Left kidney (tissue), 1 donor: ENCODE measurements at regions not wholly inside any gene's neighbourhood (a gene's known extent, or its start where the extent isn't known, plus 50 kb on each side); places are given as distances from the start of the nearest gene placed in this dataset.
A peak's percentile ranks its signal among the peaks of the same experiment; 100 is the strongest.

Source experiments
- DNase-seq: peaks from one replicate; pipeline ENCODE4 v3.0.0-alpha.2; 2013

DNA sequence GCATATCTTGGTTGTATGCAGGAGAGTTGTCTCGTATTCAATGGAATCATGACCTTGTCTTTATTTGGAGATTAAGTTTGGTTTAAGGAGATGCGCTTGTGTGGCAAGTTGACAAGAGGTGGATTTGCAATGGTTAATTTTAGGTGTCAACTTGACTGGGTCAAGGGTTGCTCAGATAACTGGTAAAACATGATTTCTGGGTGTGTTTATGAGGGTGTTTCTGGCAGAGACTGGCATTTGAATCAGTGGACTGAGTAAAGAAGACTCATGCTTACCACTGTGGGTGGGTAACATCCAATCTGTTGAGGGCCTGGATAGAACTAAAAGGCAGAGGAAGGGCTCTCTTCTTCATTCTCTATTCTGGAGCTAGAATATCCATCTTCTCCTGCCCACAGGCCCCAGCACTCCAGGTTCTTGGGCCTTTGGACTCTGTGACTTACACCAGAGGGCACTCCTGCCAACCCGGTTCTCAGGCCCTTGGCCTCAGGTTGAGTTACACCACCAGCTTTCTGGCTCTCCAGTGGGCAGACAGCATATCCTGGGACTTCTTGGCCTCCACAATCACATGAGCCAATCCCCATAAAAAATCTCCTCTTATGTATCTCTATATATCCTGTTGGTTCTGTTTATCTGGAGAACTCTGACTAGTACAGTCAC is 141.5 kb upstream of the ARID2 start:
- DNase-seq = no peak

DNA sequence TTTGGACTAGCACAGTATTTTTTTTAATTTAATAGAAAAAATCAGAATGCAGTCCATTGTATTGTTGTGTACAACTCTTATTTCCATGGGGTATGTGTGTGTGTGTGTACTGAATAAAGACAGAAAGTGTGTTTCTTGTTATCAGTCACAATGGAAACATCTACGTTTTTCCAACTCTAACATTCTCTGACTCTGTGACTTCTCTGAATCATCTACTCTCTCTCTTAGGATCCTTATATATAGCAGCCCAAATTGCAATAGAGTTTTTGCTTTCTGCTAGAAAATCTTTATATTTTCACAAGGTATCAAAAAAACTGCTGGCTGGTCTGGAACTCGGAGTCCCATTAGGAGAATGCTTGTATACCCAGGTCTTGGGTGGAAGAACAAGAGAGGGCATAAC is 138.9 kb upstream of the ARID2 start:
- no peak for DNase-seq

DNA sequence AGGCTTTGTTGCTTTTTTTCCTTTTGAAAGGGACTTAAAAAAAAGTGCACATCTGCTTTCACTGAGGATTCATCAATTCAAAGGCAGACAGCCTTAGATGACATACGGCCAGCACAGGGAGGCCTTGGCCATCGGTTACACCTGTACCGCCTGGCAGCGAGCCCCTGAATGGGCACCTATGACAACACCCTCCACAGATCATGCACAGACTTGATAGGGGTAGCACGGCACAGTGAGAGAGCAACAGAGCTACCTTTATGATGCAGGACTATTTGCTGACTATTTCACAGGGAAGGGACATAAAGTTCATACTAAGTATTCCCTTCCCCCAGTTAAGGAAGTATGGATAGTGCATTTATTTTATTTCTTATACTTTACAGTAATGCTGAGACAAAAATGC is 137.9 kb upstream of the ARID2 start:
- DNase-seq = no peak

DNA sequence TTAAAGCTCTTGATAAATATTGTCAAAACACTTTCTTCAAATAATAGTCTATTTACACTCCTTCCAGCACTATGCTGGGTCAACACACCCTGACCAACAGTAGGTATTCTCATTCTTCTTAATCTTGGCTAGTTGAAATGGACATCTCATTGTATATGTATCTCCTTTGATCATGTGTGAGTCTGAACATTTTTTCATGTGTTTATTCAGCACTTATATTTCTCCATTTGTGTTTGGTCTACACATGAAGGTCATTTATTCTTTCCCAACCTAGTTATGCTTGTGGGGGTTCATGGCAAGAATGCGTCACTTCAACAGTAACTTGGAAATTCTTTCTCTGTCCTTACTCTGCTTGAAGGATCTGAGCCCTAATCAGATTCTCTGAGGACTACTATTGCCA is 133.1 kb upstream of the ARID2 start:
- DNase-seq = no peak

DNA sequence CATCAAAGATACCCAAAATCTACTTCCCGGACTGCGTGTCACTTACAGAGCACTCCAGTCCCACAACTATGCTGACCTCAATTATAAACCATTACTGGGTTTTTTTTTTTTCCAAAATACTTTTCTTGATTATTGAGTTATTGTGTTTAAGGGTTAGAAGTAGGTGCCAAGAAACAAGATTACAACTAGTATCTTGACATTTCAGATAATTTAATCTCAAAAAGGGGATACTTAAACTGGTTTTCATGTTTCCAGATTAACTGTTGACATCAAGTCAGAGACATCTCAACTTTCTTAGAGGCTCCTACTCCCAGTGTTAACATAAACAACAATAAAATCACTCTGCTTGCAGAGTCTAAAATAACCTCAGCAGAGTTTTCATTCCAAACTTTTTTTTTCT is 131.2 kb upstream of the ARID2 start:
- no peak for DNase-seq

DNA sequence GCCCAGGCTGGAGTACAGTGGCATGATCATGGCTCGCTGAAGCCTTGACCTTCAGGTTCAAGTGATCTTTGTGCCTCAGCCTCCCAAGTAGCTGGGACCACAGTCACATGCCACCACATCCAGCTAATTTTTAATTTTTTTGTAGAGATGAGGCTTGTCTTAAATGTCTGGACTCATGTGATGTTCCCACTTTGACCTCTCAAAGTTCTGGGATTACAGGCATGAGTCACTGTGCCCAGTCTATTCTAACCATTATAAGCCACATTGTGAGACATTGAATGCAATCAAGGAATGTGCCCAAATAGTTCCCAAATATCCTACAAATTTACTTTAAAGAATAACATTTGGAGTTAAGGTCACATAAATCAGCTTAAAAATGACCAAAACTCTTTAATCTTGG is 130.7 kb upstream of the ARID2 start:
- DNase-seq = no peak

DNA sequence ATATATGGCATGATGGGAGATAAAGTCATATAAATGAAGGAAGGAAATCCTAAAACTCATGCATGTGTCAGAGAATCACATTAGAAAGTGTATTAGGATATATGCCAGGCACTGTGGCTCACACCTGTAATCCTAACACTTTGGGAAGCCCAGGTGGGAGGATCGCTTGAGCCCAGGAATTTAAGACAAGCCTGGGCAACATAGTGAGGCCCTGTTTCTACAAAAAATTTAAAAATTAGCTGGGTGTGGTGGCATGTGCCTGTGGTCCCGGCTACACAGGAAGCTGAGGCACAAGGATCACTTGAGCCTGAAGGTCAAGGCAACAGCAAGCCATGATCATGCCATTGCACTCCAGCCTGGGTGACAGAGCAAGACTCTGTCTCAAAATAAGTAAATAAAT is 130.3 kb upstream of the ARID2 start:
- no peak for DNase-seq

DNA sequence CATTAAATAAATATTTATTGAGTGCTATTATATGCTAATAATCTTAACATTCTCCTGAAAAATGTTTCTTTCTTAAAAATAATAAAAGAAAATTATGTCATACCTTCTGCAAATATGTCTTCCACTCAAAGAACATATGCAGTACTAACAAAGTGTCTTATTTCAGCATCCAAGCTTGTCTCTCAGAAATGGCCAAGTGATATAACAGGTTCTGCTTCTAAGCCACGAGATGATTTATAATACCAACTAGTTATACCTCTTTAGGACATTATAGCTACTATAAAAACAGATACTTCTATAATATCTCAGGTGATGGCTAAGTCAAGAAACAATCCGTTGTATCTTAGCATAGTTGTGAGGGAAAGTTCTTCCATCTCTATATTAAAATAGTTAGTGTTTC is 128.1 kb upstream of the ARID2 start:
- DNase-seq = no peak

DNA sequence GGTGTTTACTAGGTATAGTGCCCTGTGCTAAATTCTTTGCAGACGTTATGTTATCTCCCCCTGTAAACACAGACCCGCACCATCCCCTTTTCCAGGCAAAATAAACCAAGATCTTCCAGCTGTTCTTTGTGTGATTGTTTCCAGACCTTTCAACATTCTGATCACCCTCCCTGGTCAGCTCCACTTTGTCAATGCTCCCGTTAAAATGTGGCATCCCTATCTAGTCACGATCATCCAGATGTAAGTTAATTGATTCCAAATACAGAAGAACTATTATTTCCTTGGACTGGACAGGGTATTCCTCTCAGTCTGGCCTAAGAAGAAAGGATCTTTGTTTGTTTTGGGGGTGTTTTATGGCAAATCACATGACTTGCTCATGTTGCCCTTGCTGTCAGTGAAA is 127.6 kb upstream of the ARID2 start:
- no peak for DNase-seq

DNA sequence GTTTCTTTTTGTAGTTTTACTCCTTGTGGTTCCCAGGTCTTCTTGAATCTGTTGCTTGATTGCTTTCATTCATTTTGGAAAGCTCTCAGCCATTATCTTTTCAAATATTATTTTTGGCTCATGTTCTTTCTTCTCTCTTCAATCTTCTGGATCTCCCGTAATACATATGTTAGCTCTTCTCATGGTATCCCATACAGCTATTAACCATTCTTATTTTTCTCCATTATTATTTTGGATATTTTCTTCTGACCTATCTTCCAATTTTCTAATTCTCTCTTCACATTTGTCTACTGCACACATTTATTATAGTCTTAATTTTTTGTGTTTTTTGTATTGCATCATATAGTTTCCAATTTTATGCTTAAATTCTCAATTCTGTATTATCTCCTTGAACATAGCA is 123.9 kb upstream of the ARID2 start:
- DNase-seq = no peak

DNA sequence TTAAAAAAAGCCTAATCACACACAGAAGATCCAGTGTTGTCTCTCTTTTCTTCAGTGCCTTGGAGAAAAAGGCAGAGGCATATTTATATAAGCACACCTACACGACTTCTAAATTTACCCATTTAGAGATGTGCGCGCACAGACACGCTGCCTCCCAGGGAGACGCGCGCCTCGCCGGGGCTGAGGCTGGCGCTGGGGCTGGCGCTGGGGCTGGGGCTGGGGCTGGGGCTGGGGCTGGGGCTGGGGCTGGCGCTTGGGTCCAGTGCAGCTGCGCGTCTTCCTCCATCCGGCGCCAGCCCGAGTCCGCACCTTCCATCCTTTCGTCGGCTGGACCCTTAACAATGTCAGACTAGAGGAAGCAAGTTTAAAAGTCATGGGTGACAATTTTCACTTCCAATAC is 118.4 kb upstream of the ARID2 start:
- DNase-seq = no peak

DNA sequence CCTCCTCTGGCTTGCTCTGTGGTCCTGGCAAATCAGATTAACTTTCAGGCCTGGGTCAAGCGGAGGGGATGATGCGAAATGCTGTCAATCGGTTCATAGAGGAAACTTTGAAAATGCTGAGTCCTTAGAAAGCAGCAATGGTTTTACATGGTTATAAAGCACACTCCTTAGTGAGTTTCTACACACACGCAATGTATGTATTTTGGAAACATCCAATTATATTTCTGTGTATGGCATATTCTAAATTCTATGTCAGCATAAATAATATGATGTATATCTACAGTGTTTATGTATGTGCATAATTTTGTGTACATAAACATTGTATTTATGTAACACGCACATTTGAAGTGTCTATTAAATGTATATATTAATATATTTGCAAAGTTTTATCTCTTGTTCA is 118.0 kb upstream of the ARID2 start:
- DNase-seq = no peak

DNA sequence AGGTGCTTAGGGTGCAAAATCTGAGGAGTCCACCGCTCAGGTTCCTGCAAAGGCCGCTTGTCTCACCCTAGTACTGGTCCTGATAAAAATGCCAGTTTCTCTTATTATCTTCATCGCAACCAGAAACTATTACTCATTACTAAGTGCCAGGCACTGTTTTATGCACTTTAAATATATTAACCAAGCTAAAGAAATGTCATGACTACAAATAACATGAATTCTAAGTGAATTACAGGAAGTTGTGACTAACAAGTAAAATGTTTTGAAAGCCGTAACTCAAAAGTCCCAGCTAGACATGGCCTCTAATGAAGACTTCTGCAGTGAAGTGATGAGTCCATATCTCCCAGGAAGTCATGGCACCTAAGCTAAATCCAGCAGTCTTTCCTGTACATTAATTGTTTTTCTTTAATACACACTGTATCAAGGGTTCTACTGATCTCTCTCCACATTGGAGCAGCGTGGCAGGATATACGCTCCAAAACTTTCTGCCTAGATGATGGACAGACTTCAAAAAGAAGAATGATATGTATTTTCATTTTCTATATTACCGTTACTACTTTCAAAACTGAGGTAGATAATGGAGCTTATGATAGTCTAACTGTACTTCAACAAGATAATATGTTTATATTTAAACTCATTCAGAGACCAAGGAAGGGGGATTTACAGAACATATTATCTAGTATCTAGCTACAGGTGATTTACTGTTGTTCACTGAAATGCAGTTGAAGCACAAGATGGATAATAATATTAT is 117.3 kb upstream of the ARID2 start:
- DNase-seq = no peak

DNA sequence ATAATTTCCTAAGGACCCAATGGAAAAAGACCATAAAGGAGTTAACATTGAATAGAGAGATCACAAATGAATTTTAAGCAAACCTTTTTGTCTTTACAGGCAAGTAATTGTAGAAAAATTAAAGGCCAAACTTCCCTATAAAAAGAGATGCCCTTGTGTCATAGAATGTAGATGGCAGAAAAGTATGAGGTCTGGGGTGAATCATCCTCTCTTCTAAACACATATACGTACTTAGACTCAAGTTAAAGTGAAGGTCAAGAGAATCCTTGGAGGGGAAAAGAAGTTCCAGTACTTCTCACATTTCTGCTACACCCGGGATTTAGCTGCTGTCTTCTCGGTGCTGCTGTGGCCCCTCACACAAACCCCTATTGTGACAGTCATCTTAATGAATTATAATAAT is 116.2 kb upstream of the ARID2 start:
- DNase-seq = no peak

DNA sequence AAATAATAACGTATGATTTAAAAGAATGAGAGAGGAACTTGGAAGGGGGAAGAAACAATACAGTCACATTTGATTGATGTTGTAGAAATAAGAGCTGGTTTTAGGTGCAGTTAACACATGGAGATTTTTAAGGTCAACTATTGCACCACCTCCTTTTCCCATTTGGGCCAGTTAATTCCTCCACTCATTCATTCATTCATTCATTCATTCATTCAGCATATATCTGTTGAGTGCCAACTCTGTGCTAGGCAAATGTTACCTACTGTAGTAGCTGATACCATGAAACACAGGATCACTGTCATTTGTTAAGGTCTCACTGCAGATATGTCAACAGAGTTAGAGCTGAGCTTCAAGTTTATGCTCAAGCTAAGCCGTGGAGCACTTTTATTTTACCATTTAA is 115.7 kb upstream of the ARID2 start:
- DNase-seq = no peak

DNA sequence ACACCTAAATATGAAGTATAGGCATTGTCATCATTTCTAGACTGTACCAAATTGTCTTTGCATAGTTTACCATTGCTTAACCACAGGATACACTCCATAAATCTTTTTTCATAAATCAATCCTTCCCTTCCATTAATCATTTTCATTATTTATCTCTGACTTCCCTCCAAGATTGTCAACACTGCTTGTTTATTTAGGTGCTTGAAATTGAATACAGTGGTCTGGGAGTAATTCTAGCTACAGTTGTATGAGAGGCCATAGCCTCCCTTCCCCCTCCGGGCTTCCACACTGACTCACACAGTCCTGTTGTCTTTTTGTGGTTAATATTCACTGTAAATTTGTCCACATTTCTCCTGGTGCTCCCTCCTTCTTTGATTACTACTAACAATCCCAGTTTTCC is 114.2 kb upstream of the ARID2 start:
- DNase-seq = peak; percentile 74

DNA sequence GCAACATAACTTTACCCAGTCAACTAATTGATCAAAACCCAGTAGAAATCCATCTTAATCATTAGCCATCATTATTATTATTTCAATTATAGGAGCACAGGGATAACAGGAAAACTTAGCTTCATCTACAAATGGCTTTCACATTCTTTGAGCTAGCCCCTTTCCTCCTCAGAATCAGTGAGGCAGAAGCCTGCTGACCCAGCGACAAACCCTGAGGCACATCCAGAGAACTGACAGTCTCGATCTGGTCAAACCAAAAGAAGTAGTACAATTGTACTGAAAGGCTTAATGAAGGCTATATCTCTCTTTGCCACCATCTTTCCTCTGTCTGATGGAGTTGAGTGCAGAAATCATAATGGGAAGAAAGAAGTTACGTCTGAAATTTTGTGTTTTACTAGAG is 109.8 kb upstream of the ARID2 start:
- no peak for DNase-seq

DNA sequence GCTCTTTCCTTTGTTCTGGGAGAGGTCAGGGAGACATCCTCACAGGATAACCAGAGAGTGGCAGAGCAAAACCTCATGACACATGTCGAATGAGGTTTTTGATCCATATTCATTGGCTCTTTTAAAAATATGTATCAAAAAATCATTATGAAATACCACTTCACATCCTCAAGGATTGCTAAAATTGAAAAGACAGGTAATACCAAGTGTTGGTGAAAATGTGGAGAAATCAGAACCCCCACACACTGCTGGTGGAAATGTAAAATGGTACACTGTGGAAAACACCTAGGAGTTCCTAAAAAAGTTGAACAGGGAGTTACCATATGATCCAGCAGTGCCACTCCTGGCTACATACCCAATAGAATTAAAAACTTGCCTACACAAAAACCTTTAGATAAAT is 107.8 kb upstream of the ARID2 start:
- DNase-seq = no peak

DNA sequence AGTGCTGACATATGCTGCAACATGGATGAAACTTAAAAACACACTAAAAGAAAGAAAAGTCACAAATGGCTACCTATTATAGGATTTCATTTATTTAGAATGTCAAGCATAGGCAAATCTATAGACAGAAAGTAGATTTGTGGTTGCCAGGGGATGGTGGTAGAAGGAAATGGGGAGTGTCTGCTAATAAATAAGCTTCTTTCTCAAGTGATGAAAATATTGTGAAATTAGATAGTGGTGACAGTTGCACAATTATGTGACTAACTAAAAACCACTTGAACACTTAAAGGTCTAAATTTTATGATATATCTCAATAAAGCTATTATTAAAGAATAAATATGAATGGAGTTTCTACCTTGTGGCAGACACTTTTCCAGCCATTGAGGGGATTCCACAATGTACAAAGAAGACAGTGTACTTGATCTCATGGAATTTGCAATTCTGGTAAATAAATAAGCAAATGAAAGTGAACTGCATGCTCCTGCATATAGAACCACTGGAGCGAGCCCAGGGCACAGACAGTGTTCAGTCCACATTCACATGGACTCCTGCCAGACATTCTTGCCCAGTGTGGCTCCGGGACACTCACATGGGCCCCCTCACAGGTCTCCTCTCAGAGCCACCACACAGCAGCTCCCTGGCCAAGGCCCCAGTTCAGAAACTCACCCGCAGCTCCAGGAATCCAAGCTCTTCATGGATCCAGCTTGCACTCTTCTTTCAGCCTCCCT is 107.1 kb upstream of the ARID2 start:
- DNase-seq = no peak

DNA sequence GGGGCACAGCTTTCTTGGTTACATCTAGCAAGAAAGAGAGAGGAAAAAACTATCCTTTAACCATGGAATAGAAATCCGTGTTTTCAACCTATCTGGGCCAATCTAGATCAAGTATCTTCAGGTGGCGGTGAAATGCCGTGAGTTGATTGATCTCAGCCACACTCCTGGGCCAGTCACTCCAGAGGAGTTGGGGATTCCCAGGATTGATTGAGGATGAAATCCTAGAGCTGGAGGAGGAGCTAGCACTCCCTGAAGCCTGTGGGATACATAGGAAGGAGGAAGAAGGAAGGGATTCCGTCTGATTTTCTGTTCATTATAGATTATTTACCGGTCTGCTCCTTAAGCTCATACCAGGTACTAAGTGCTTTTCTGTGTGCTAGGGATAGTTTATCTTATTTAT is 106.3 kb upstream of the ARID2 start:
- no peak for DNase-seq

DNA sequence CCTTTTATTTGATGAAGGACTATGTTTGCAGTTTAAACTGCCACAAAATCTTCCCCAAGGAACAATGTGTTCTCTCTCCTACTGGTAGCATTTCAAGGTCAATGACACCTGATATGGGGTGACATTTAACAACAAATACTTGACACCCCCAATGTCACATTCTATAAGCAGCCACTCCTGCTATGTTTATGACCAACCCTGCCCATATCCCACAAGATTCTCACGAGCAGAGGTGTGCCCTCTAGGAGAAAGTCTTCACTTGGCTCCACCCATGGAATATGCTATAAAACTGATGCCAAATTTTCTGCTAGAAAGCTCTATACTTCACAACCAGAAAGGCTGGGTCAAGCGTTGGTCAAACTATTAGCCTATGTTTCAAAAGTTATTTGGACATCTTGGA is 105.6 kb upstream of the ARID2 start:
- no peak for DNase-seq

DNA sequence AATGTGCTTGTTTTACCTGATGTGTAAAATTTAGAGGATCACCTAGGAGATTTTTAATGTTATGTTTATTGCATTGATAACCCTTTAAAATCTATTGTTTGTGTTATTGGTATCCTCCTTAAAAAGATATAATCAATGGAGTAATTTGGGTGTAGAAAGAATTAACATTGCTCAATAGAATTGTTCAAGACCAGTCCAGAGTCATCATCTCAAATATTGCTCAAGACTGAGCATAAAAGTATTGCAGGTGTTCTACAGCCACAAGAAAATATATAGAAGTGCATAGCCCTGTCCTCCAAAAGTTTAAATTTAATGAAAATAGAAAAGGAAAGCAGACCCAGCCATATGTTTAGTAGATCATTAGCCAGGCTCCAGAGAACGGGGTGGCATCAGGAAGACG is 102.5 kb upstream of the ARID2 start:
- no peak for DNase-seq

DNA sequence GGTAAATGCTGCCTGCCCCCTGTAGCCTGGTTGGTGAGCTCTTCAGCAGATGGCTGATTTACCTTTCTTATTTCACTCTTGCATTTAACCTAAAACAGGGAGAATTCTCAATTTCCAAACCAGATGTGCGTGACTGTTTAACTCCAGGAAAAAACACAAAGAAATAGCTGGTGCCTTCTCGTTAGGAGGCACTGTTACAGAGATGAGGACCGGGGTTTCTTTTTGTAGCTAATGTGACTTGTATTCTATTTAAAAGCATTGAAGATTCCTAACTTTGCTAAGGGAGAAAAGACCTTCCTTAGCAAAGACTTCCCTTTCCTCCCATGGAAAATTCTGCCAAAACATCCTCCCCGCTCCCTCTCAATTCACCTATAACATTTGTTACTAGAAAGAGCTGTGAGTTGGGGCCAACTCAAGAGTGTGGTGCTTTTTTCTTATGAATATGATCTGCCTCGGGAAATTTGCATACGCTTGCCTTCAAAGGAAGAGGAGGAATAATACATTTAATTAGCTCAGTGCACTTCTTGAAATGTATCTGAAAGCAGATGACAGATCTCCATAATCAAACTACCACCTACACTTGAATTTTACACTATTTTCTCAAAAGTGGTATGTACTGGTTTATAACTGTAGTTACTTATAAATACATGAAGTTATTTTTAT is 102.0 kb upstream of the ARID2 start:
- DNase-seq = no peak
